Spinal cord (tissue), 9 donors: ENCODE measurements at regions not wholly inside any gene's neighbourhood (a gene's known extent, or its start where the extent isn't known, plus 50 kb on each side); places are given as distances from the start of the nearest gene placed in this dataset.
A peak's percentile ranks its signal among the peaks of the same experiment; 100 is the strongest.
"Not testable (repeated sequence)": the region's sequence is repeated elsewhere in the genome, so short reads cannot be mapped to it uniquely, and the experiment has no call there.

Experiments
- DNase-seq, 6 donors: peaks; one replicate each; pipeline versions ENCODE4 v3.0.0 to v3.0.0-alpha.2; 2013 to 2015; ENCODE audit warnings: low spot score in 6 of 6, low read depth in 4 of 6
- H3K27ac ChIP-seq: one replicate; pipeline ENCODE4 v1.5.1; 2013; ENCODE audit warnings: low read depth, low read length, control low read depth
- H3K27me3 ChIP-seq: one replicate; pipeline ENCODE4 v1.6.1; 2013; ENCODE audit warnings: low read length; ENCODE audit not compliant: control insufficient read depth, insufficient read depth
- H3K36me3 ChIP-seq: one replicate; pipeline ENCODE4 v1.6.1; 2013; ENCODE audit warnings: low read length; ENCODE audit not compliant: control insufficient read depth, insufficient read depth
- H3K4me1 ChIP-seq: one replicate; pipeline ENCODE4 v1.6.1; 2013; ENCODE audit warnings: low read length; ENCODE audit not compliant: control insufficient read depth, insufficient read depth
- H3K4me3 ChIP-seq: one replicate; pipeline ENCODE4 v1.5.1; 2013; ENCODE audit warnings: low read depth, low read length, control low read depth
- H3K9me3 ChIP-seq: one replicate; pipeline ENCODE4 v1.6.1; 2013; ENCODE audit warnings: low read length; ENCODE audit not compliant: control insufficient read depth, insufficient read depth
- WGBS: methylation state at CpG from one replicate; pipeline ENCODE4 v1.1.5; 2013; ENCODE audit warnings: missing lambda C conversion rate; ENCODE audit not compliant: insufficient coverage; 5-methylcytosine and 5-hydroxymethylcytosine counted together
- donor health status: healthy.

DNA sequence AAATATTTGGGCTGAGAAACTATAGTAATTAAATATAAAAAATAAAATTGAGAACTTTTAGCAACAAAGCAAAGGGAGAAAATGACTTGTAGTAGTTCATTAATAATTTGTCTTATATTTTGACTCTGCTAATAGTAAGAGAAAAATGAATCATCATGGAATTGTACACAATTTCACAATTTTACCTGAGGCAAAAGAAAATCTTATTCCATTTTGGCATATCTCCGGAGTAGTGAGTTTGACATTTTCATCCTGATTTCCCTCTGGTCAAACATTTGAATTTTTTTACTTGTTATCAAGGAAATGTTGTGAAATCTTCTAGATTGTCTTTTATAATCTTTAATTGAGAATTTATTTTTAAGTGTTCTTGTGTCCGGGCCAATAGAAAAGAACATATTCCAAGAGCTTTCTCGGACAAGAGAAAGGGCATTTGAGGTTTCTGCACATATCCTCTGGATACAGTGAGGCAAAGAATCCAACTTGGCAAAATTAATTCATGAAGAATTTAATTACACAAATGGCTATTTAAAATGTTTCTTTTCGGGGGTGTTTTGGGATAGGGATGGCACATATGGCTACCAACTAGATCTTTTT is 89.3 kb upstream of the IGSF10 start:
- H3K36me3 ChIP-seq, result no peaks in the 10 kb centered on the region
- H3K27me3 ChIP-seq, result no peaks in the 10 kb centered on the region
- no peak overlapping the region for H3K27ac ChIP-seq
- no peak overlapping the region for H3K4me3 ChIP-seq
- WGBS, result no CpG with 5 or more reads among the region's 4 CpGs
- no peaks in the 10 kb centered on the region for H3K9me3 ChIP-seq
- no peak for DNase-seq
- H3K4me1 ChIP-seq, result no peaks in the 10 kb centered on the region

- no peaks in the 10 kb centered on the region for H3K9me3 ChIP-seq
- no peaks in the 10 kb centered on the region for H3K4me1 ChIP-seq
- H3K27me3 ChIP-seq, result no peaks in the 10 kb centered on the region
- WGBS, result no CpG with 5 or more reads among the region's 2 CpGs
- no peak for DNase-seq
- H3K27ac ChIP-seq, result no peak overlapping the region
- H3K36me3 ChIP-seq, result no peaks in the 10 kb centered on the region
- no peak overlapping the region for H3K4me3 ChIP-seq
These were observed 87.3 kb upstream of the IGSF10 start for GRCh38 chr3:151548195-151548594.

DNA sequence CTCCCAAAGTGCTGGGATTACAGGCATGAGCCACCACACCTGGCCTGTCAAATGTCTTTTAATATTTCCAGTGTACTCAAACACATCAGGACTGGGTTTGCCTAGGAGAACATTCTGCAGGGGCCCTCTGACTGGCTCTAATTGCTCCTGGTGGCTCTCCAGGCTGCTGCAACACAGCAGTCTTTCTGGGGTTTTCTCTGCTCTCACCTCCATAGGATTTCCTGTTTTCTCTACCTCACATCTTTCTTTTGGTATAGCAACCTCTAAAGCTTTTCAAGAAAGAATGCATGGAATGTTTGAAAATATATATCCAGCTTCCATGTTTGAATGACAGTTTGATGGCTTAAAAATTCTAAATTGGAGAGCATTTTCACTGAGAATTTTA is 83.3 kb upstream of the IGSF10 start:
- H3K4me1 ChIP-seq, result no peaks in the 10 kb centered on the region
- no peak overlapping the region for H3K27ac ChIP-seq
- no peaks in the 10 kb centered on the region for H3K27me3 ChIP-seq
- no peak overlapping the region for H3K4me3 ChIP-seq
- no peaks in the 10 kb centered on the region for H3K9me3 ChIP-seq
- no peak for DNase-seq
- H3K36me3 ChIP-seq, result no peaks in the 10 kb centered on the region

- no peak for DNase-seq
- H3K4me1 ChIP-seq, result no peaks in the 10 kb centered on the region
- H3K27me3 ChIP-seq, result no peaks in the 10 kb centered on the region
- no peaks in the 10 kb centered on the region for H3K9me3 ChIP-seq
- H3K36me3 ChIP-seq, result no peaks in the 10 kb centered on the region
- H3K4me3 ChIP-seq, result no peak overlapping the region
- no peak overlapping the region for H3K27ac ChIP-seq
These were observed 80.3 kb upstream of the IGSF10 start for GRCh38 chr3:151541178-151541577.

DNA sequence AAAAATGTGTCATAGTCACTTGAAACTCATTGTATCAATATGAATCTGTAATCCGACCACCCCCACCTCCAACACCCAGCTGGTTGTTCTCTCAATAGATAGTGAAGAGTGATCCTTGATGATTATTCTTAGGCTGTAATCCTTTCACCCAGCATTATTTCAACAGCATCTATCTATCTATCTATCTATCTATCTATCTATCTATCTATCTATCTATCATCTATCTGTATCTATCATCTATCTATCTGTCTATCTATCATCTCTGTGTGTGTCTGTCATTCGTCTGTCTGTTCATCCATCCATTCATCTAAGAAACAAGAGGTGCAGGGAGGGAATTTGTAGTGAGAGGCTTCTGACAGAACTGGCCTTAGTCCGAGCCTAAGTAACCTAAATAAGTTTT is 78.7 kb upstream of the IGSF10 start:
- H3K36me3 ChIP-seq, result no peaks in the 10 kb centered on the region
- no peaks in the 10 kb centered on the region for H3K27me3 ChIP-seq
- no CpG with 5 or more reads among the region's 3 CpGs for WGBS
- no peak overlapping the region for H3K4me3 ChIP-seq
- no peaks in the 10 kb centered on the region for H3K4me1 ChIP-seq
- no peak overlapping the region for H3K27ac ChIP-seq
- no peak for DNase-seq
- no peaks in the 10 kb centered on the region for H3K9me3 ChIP-seq

- WGBS, result 42% methylated on average over 6 of the region's 15 CpGs
- Histone ChIP-seq H3K4me1 (no peaks in the 10 kb centered on the region), H3K27me3 (no peaks in the 10 kb centered on the region), H3K9me3 (no peaks in the 10 kb centered on the region), H3K36me3 (no peaks in the 10 kb centered on the region), H3K27ac (peak overlapping the region; percentile 2), H3K4me3 (no peak overlapping the region)
- peak in 2 of 6 donors; percentile 17 to 79 for DNase-seq
These were observed 77.9 kb upstream of the IGSF10 start for GRCh38 chr3:151538456-151539393.

DNA sequence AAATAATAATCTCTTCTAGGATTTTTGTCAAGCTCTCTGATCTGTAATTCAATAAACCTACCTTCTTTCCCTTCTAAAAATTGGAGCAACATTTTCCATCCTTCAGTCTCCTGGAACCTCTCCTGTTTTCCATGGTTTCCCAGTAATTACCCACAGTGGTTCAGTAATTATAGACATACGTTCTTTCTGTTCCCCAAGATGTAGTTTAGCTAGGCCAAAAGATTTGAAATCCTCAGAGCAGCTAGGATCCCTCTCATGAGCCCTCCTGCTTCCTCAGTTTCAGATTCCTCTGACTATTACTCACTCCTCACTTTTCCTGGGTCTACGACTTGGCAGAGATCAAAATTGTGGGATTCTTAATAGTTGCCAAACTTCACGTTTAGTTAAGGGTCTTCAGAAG is 76.9 kb upstream of the IGSF10 start:
- Histone ChIP-seq H3K27me3 (no peaks in the 10 kb centered on the region), H3K4me1 (no peaks in the 10 kb centered on the region), H3K4me3 (no peak overlapping the region), H3K9me3 (no peaks in the 10 kb centered on the region), H3K27ac (no peak overlapping the region), H3K36me3 (no peaks in the 10 kb centered on the region)
- DNase-seq, result no peak
- 71% methylated on average over 1 of the region's 3 CpGs for WGBS

DNA sequence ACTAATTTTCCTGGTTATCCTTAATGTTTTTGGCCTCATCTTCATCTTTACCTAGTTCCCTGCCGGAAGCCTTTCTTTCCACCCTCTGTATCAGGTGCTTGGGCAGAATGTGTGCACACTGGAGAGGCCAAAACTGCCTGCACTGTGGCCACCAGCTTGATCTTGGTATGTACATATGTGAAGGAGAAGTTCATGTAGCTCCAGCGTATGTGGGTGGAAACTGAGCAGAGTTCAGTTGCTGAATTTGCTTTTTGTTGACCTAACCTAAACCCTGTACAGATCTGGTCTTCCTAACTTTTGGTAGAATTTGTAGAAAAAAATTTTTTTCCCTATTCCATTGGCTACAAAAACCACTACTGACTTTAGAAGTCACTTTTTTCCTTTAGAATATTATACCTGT is 65.9 kb upstream of the IGSF10 start:
- DNase-seq, result no peak
- no peaks in the 10 kb centered on the region for H3K27me3 ChIP-seq
- no peaks in the 10 kb centered on the region for H3K36me3 ChIP-seq
- H3K4me3 ChIP-seq, result no peak overlapping the region
- no peaks in the 10 kb centered on the region for H3K9me3 ChIP-seq
- H3K27ac ChIP-seq, result no peak overlapping the region
- no peaks in the 10 kb centered on the region for H3K4me1 ChIP-seq
- no CpG with 5 or more reads among the region's 2 CpGs for WGBS

- Histone ChIP-seq H3K36me3 (no peaks in the 10 kb centered on the region), H3K9me3 (no peaks in the 10 kb centered on the region), H3K27ac (no peak overlapping the region), H3K27me3 (no peaks in the 10 kb centered on the region), H3K4me1 (no peaks in the 10 kb centered on the region), H3K4me3 (no peak overlapping the region)
- WGBS, result no CpG with 5 or more reads among the region's 1 CpG
- no peak for DNase-seq
These were observed 59.2 kb upstream of the IGSF10 start for GRCh38 chr3:151520105-151520504.

DNA sequence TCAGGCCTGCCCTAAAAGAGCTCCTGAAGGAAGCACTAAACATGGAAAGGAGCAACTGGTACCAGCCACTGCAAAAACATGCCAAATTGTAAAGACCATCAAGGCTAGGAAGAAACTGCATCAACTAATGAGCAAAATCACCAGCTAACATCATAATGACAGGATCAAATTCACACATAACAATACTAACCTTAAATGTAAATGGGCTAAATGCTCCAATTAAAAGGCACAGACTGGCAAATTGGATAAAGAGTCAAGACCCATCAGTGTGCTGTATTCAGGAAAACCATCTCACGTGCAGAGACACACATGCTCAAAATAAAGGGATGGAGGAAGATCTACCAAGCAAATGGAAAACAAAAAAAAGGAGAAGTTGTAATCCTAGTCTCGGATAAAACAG is 50.6 kb upstream of the IGSF10 start:
- not testable (repeated sequence) for DNase-seq, H3K36me3 ChIP-seq, H3K4me3 ChIP-seq, H3K27me3 ChIP-seq, H3K27ac ChIP-seq, H3K9me3 ChIP-seq, H3K4me1 ChIP-seq
- no CpG with 5 or more reads among the region's 2 CpGs for WGBS
